ENCODE measurements at regions not wholly inside any gene's neighbourhood (a gene's known extent, or its start where the extent isn't known, plus 50 kb on each side); places are given as distances from the start of the nearest gene placed in this dataset.
A peak's percentile ranks its signal among the peaks of the same experiment; 100 is the strongest.

- DNase-seq (ENCODE audit: low read depth): peak; percentile 35
- TF ChIP-seq CTCF (IDR thresholded peaks at IDR 0.05; ENCODE audit: insufficient read depth, low read depth, low read length): no peak
- H3K4me3 ChIP-seq (ENCODE audit: low read depth, low read length): no peak overlapping the region
Observed at GRCh38 chr3:177681156-177681555, 483.9 kb upstream of the TBL1XR1 start.

GRCh38 chr3:177681852-177682251 is 484.6 kb upstream of the TBL1XR1 start:
- no peak overlapping the region for H3K4me3 ChIP-seq (ENCODE audit: low read depth, low read length)
- TF ChIP-seq CTCF (IDR thresholded peaks at IDR 0.05; ENCODE audit: insufficient read depth, low read depth, low read length): no peak
- no peak for DNase-seq (ENCODE audit: low read depth)

- no peak for DNase-seq (ENCODE audit: low read depth)
- H3K4me3 ChIP-seq (ENCODE audit: low read depth, low read length): no peak overlapping the region
- TF ChIP-seq CTCF (IDR thresholded peaks at IDR 0.05; ENCODE audit: insufficient read depth, low read depth, low read length): no peak
Observed at GRCh38 chr3:177683586-177683985, 486.3 kb upstream of the TBL1XR1 start.

- TF ChIP-seq CTCF (IDR thresholded peaks at IDR 0.05; ENCODE audit: insufficient read depth, low read depth, low read length): no peak
Observed at GRCh38 chr3:177686671-177687070, 489.4 kb upstream of the TBL1XR1 start.

GRCh38 chr3:177687291-177687690 is 490.0 kb upstream of the TBL1XR1 start:
- no peak for DNase-seq (ENCODE audit: low read depth)
- no peak overlapping the region for H3K4me3 ChIP-seq (ENCODE audit: low read depth, low read length)
- TF ChIP-seq CTCF (IDR thresholded peaks at IDR 0.05; ENCODE audit: insufficient read depth, low read depth, low read length): no peak

More at GRCh38 chr3:177686671-177687070, 489.4 kb upstream of the TBL1XR1 start:
- DNase-seq (ENCODE audit: low read depth): no peak
- no peak overlapping the region for H3K4me3 ChIP-seq (ENCODE audit: low read depth, low read length)

- no peak overlapping the region for H3K4me3 ChIP-seq (ENCODE audit: low read depth, low read length)
- DNase-seq (ENCODE audit: low read depth): no peak
- TF ChIP-seq CTCF (IDR thresholded peaks at IDR 0.05; ENCODE audit: insufficient read depth, low read depth, low read length): no peak
Observed at GRCh38 chr3:177688152-177688551, 490.9 kb upstream of the TBL1XR1 start.

GRCh38 chr3:177689077-177689476 is 491.8 kb upstream of the TBL1XR1 start:
- no peak for TF ChIP-seq CTCF (IDR thresholded peaks at IDR 0.05; ENCODE audit: insufficient read depth, low read depth, low read length)

More at GRCh38 chr3:177689077-177689476, 491.8 kb upstream of the TBL1XR1 start:
- DNase-seq (ENCODE audit: low read depth): no peak
- H3K4me3 ChIP-seq (ENCODE audit: low read depth, low read length): no peak overlapping the region
